ENCODE measurements at regions not wholly inside any gene's neighbourhood (a gene's known extent, or its start where the extent isn't known, plus 50 kb on each side); places are given as distances from the start of the nearest gene placed in this dataset.
"Not testable (repeated sequence)": the region's sequence is repeated elsewhere in the genome, so short reads cannot be mapped to it uniquely, and the experiment has no call there.

- H3K27ac ChIP-seq (ENCODE audit: low read depth in 2 of 2, low read length in 2 of 2), result no peak overlapping the region
- H3K9me3 ChIP-seq (ENCODE audit: control insufficient read depth in 2 of 2, low read length in 2 of 2), result no peaks in the 10 kb centered on the region
- H3K4me1 ChIP-seq (ENCODE audit: control insufficient read depth in 2 of 2, insufficient read depth in 2 of 2, low read length in 2 of 2), result no peaks in the 10 kb centered on the region
- no peaks in the 10 kb centered on the region for H3K27me3 ChIP-seq (ENCODE audit: control insufficient read depth in 2 of 2, insufficient read depth in 2 of 2, low read length in 2 of 2)
- no peak overlapping the region for H3K9ac ChIP-seq (ENCODE audit: low read depth in 1 of 2, low read length in 2 of 2)
- H3K4me3 ChIP-seq (ENCODE audit: low read length in 2 of 2), result no peak overlapping the region
- no peaks in the 10 kb centered on the region for H3K36me3 ChIP-seq (ENCODE audit: control insufficient read depth in 2 of 2, insufficient read depth in 2 of 2, low read length in 2 of 2)
These were observed 309.1 kb upstream of the MAP2 start for GRCh38 chr2:209114588-209115240.

GRCh38 chr2:209121691-209122090, 302.2 kb upstream of the MAP2 start:
- Histone ChIP-seq H3K27me3 (ENCODE audit: control insufficient read depth in 2 of 2, insufficient read depth in 2 of 2, low read length in 2 of 2) (no peaks in the 10 kb centered on the region), H3K9ac (ENCODE audit: low read depth in 1 of 2, low read length in 2 of 2) (no peak overlapping the region), H3K9me3 (ENCODE audit: control insufficient read depth in 2 of 2, low read length in 2 of 2) (no peaks in the 10 kb centered on the region), H3K4me3 (ENCODE audit: low read length in 2 of 2) (no peak overlapping the region), H3K36me3 (ENCODE audit: control insufficient read depth in 2 of 2, insufficient read depth in 2 of 2, low read length in 2 of 2) (no peaks in the 10 kb centered on the region), H3K4me1 (ENCODE audit: control insufficient read depth in 2 of 2, insufficient read depth in 2 of 2, low read length in 2 of 2) (no peaks in the 10 kb centered on the region), H3K27ac (ENCODE audit: low read depth in 2 of 2, low read length in 2 of 2) (no peak overlapping the region)

GRCh38 chr2:209125291-209125690, 298.6 kb upstream of the MAP2 start:
- no peak overlapping the region for H3K9ac ChIP-seq (ENCODE audit: low read depth in 1 of 2, low read length in 2 of 2)
- no peak overlapping the region for H3K27ac ChIP-seq (ENCODE audit: low read depth in 2 of 2, low read length in 2 of 2)
- no peaks in the 10 kb centered on the region for H3K27me3 ChIP-seq (ENCODE audit: control insufficient read depth in 2 of 2, insufficient read depth in 2 of 2, low read length in 2 of 2)
- H3K9me3 ChIP-seq (ENCODE audit: control insufficient read depth in 2 of 2, low read length in 2 of 2), result no peaks in the 10 kb centered on the region
- no peak overlapping the region for H3K4me3 ChIP-seq (ENCODE audit: low read length in 2 of 2)
- H3K4me1 ChIP-seq (ENCODE audit: control insufficient read depth in 2 of 2, insufficient read depth in 2 of 2, low read length in 2 of 2), result no peaks in the 10 kb centered on the region
- H3K36me3 ChIP-seq (ENCODE audit: control insufficient read depth in 2 of 2, insufficient read depth in 2 of 2, low read length in 2 of 2), result no peaks in the 10 kb centered on the region

- Histone ChIP-seq H3K4me3 (ENCODE audit: low read length in 2 of 2) (no peak overlapping the region), H3K9me3 (ENCODE audit: control insufficient read depth in 2 of 2, low read length in 2 of 2) (no peaks in the 10 kb centered on the region), H3K27me3 (ENCODE audit: control insufficient read depth in 2 of 2, insufficient read depth in 2 of 2, low read length in 2 of 2) (no peaks in the 10 kb centered on the region), H3K9ac (ENCODE audit: low read depth in 1 of 2, low read length in 2 of 2) (no peak overlapping the region), H3K36me3 (ENCODE audit: control insufficient read depth in 2 of 2, insufficient read depth in 2 of 2, low read length in 2 of 2) (no peaks in the 10 kb centered on the region), H3K4me1 (ENCODE audit: control insufficient read depth in 2 of 2, insufficient read depth in 2 of 2, low read length in 2 of 2) (no peaks in the 10 kb centered on the region), H3K27ac (ENCODE audit: low read depth in 2 of 2, low read length in 2 of 2) (no peak overlapping the region)
These were observed 285.8 kb upstream of the MAP2 start for GRCh38 chr2:209138079-209138478.

- no peaks in the 10 kb centered on the region for H3K36me3 ChIP-seq (ENCODE audit: control insufficient read depth in 2 of 2, insufficient read depth in 2 of 2, low read length in 2 of 2)
- no peak overlapping the region for H3K9ac ChIP-seq (ENCODE audit: low read depth in 1 of 2, low read length in 2 of 2)
- no peaks in the 10 kb centered on the region for H3K9me3 ChIP-seq (ENCODE audit: control insufficient read depth in 2 of 2, low read length in 2 of 2)
- no peaks in the 10 kb centered on the region for H3K27me3 ChIP-seq (ENCODE audit: control insufficient read depth in 2 of 2, insufficient read depth in 2 of 2, low read length in 2 of 2)
- no peak overlapping the region for H3K4me3 ChIP-seq (ENCODE audit: low read length in 2 of 2)
- no peak overlapping the region for H3K27ac ChIP-seq (ENCODE audit: low read depth in 2 of 2, low read length in 2 of 2)
- H3K4me1 ChIP-seq (ENCODE audit: control insufficient read depth in 2 of 2, insufficient read depth in 2 of 2, low read length in 2 of 2), result no peaks in the 10 kb centered on the region
These were observed 282.7 kb upstream of the MAP2 start for GRCh38 chr2:209141142-209141541.

- H3K9ac ChIP-seq (ENCODE audit: low read depth in 1 of 2, low read length in 2 of 2), result no peak overlapping the region
- H3K27ac ChIP-seq (ENCODE audit: low read depth in 2 of 2, low read length in 2 of 2), result no peak overlapping the region
- H3K9me3 ChIP-seq (ENCODE audit: control insufficient read depth in 2 of 2, low read length in 2 of 2), result no peaks in the 10 kb centered on the region
- H3K27me3 ChIP-seq (ENCODE audit: control insufficient read depth in 2 of 2, insufficient read depth in 2 of 2, low read length in 2 of 2), result no peaks in the 10 kb centered on the region
- no peaks in the 10 kb centered on the region for H3K36me3 ChIP-seq (ENCODE audit: control insufficient read depth in 2 of 2, insufficient read depth in 2 of 2, low read length in 2 of 2)
- no peak overlapping the region for H3K4me3 ChIP-seq (ENCODE audit: low read length in 2 of 2)
- no peaks in the 10 kb centered on the region for H3K4me1 ChIP-seq (ENCODE audit: control insufficient read depth in 2 of 2, insufficient read depth in 2 of 2, low read length in 2 of 2)
These were observed 282.0 kb upstream of the MAP2 start for GRCh38 chr2:209141818-209142217.

GRCh38 chr2:209145220-209145691, 278.6 kb upstream of the MAP2 start:
- H3K4me1 ChIP-seq (ENCODE audit: control insufficient read depth in 2 of 2, insufficient read depth in 2 of 2, low read length in 2 of 2); H3K9me3 ChIP-seq (ENCODE audit: control insufficient read depth in 2 of 2, low read length in 2 of 2): not testable (repeated sequence)

GRCh38 chr2:209145941-209146681, 277.7 kb upstream of the MAP2 start:
- no peaks in the 10 kb centered on the region for H3K4me1 ChIP-seq (ENCODE audit: control insufficient read depth in 2 of 2, insufficient read depth in 2 of 2, low read length in 2 of 2)
- H3K9ac ChIP-seq (ENCODE audit: low read depth in 1 of 2, low read length in 2 of 2), result no peak overlapping the region
- no peaks in the 10 kb centered on the region for H3K27me3 ChIP-seq (ENCODE audit: control insufficient read depth in 2 of 2, insufficient read depth in 2 of 2, low read length in 2 of 2)
- no peaks in the 10 kb centered on the region for H3K9me3 ChIP-seq (ENCODE audit: control insufficient read depth in 2 of 2, low read length in 2 of 2)
- H3K4me3 ChIP-seq (ENCODE audit: low read length in 2 of 2), result no peak overlapping the region
- no peak overlapping the region for H3K27ac ChIP-seq (ENCODE audit: low read depth in 2 of 2, low read length in 2 of 2)
- no peaks in the 10 kb centered on the region for H3K36me3 ChIP-seq (ENCODE audit: control insufficient read depth in 2 of 2, insufficient read depth in 2 of 2, low read length in 2 of 2)

More at GRCh38 chr2:209145220-209145691, 278.6 kb upstream of the MAP2 start:
- not testable (repeated sequence) for H3K27me3 ChIP-seq (ENCODE audit: control insufficient read depth in 2 of 2, insufficient read depth in 2 of 2, low read length in 2 of 2); H3K4me3 ChIP-seq (ENCODE audit: low read length in 2 of 2); H3K27ac ChIP-seq (ENCODE audit: low read depth in 2 of 2, low read length in 2 of 2); H3K9ac ChIP-seq (ENCODE audit: low read depth in 1 of 2, low read length in 2 of 2); H3K36me3 ChIP-seq (ENCODE audit: control insufficient read depth in 2 of 2, insufficient read depth in 2 of 2, low read length in 2 of 2)

- Histone ChIP-seq H3K4me1 (ENCODE audit: control insufficient read depth in 2 of 2, insufficient read depth in 2 of 2, low read length in 2 of 2) (no peaks in the 10 kb centered on the region), H3K9ac (ENCODE audit: low read depth in 1 of 2, low read length in 2 of 2) (no peak overlapping the region), H3K27ac (ENCODE audit: low read depth in 2 of 2, low read length in 2 of 2) (peak overlapping the region in 1 of 2 donors; percentile 21), H3K27me3 (ENCODE audit: control insufficient read depth in 2 of 2, insufficient read depth in 2 of 2, low read length in 2 of 2) (no peaks in the 10 kb centered on the region), H3K4me3 (ENCODE audit: low read length in 2 of 2) (no peak overlapping the region), H3K9me3 (ENCODE audit: control insufficient read depth in 2 of 2, low read length in 2 of 2) (no peaks in the 10 kb centered on the region), H3K36me3 (ENCODE audit: control insufficient read depth in 2 of 2, insufficient read depth in 2 of 2, low read length in 2 of 2) (no peaks in the 10 kb centered on the region)
These were observed 277.0 kb upstream of the MAP2 start for GRCh38 chr2:209146682-209147320.

- Histone ChIP-seq H3K4me1 (ENCODE audit: control insufficient read depth in 2 of 2, insufficient read depth in 2 of 2, low read length in 2 of 2) (no peaks in the 10 kb centered on the region), H3K27me3 (ENCODE audit: control insufficient read depth in 2 of 2, insufficient read depth in 2 of 2, low read length in 2 of 2) (no peaks in the 10 kb centered on the region), H3K9ac (ENCODE audit: low read depth in 1 of 2, low read length in 2 of 2) (no peak overlapping the region), H3K27ac (ENCODE audit: low read depth in 2 of 2, low read length in 2 of 2) (no peak overlapping the region), H3K4me3 (ENCODE audit: low read length in 2 of 2) (no peak overlapping the region), H3K36me3 (ENCODE audit: control insufficient read depth in 2 of 2, insufficient read depth in 2 of 2, low read length in 2 of 2) (no peaks in the 10 kb centered on the region), H3K9me3 (ENCODE audit: control insufficient read depth in 2 of 2, low read length in 2 of 2) (no peaks in the 10 kb centered on the region)
These were observed 275.9 kb upstream of the MAP2 start for GRCh38 chr2:209147981-209148380.

All from mucosa of rectum (tissue), 2 donors.